Stimulated activated CD4-positive, alpha-beta T cell treated with anti-CD3 and anti-CD28 coated beads, TNF-alpha, amount 100 ng/mL, for 48 hours (primary cell): ENCODE measurements at regions not wholly inside any gene's neighbourhood (a gene's known extent, or its start where the extent isn't known, plus 50 kb on each side); places are given as distances from the start of the nearest gene placed in this dataset.
A peak's percentile ranks its signal among the peaks of the same experiment; 100 is the strongest.
"Not testable (repeated sequence)": the region's sequence is repeated elsewhere in the genome, so short reads cannot be mapped to it uniquely, and the experiment has no call there.

Experiments
- DNase-seq, 3 donors: peaks; one replicate each; pipeline ENCODE4 v3.0.0-alpha.2; 2020; ENCODE audit warnings: low read depth in 3 of 3

GRCh38 chr10:94088926-94089381 lies 95.2 kb downstream of the PLCE1 start:
- DNase-seq = no peak

DNA sequence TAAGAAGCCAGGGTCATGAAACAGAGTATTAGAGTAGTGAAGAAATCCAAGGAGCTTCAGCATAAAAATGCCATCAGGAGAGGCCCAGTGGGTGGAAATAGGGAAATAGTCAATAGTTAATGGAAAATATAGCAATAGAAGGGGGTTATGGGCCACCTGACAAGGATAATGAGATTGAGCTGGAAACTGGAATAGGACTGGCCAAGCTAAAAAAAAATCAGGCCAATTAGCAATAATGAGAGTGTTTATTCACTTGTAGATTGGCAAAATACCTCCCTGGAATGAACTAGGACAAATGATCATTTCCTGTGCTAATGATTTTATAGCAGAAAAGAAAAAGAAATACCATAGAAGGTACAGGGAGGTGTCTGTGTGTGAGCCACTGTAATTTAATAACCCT lies 97.9 kb downstream of the PLCE1 start:
- no peak for DNase-seq

- DNase-seq = no peak
Measured at GRCh38 chr10:94092848-94093247, 99.1 kb downstream of the PLCE1 start.

DNA sequence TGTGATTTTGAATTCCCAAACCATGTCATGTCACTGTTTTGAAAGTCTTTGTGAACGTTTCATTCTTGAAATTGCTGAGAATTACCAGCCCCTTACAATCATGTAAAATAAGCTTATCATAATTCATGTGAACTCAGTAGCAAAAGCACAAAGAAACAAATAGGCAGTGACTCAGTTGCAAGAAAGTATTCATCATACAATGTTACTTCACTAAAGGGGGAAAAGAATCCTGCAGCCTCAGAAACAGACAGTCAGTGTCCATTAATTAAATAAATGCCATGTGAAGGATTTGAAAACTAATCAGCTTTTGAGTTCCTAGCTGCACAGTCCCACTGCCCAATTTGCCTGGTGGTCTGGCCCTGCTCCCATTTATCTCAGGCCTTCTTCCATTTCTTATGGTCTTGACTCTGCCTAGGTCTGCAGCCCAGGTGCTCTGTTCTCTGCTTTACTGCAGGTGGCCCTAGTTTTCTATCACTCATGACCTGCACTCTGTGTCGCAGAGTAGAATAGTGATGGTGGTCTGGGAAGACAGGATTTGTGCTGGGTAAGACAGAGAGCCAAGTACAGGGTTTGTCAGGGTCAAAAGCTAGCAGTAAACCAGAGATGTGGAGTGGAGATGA lies 99.7 kb downstream of the PLCE1 start:
- DNase-seq = no peak

- no peak for DNase-seq
Measured at GRCh38 chr10:94094540-94094939, 100.8 kb downstream of the PLCE1 start.

DNA sequence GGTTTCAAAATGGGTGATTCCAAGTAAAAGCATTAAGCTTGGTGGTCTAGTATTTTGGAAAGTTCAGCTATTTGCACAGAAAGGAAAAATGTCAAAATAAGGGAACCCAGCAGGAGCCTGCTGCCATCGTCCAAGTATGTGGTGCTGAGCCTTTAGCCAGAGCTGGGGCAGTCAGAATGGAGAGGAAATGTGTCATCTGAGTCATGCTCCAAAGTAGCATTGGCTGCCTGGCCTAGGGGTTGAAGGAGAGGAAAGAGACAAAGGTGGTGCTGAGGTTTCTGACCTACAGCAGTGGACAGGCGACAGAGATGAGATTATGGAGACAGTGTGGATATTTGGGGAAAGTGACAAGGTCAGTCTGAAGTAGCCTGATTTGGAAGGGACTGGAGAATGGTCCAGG lies 103.9 kb downstream of the PLCE1 start:
- no peak for DNase-seq

- DNase-seq = no peak
Measured at GRCh38 chr10:94098896-94099295, 105.2 kb downstream of the PLCE1 start.

GRCh38 chr10:94101894-94102293 lies 108.2 kb downstream of the PLCE1 start:
- DNase-seq = no peak

DNA sequence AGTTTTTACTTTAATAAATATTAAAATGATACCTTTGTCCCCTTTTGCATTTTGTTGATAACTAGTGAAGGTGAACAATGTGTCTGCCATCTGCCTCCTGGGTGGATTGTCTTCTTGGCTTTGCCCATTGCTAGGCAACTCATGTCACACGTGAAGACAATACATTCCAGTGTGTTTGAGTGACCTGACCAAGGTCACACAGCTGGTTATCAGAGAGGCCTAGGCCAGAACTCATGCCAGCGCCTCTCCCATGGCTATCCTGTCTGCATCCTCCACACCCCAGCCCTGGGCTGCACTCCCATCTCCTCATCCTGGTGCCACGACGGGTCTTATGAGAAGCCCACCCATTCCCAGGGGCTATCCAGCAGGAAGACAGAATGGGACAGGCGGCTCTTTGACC lies 108.7 kb downstream of the PLCE1 start:
- DNase-seq = no peak

DNA sequence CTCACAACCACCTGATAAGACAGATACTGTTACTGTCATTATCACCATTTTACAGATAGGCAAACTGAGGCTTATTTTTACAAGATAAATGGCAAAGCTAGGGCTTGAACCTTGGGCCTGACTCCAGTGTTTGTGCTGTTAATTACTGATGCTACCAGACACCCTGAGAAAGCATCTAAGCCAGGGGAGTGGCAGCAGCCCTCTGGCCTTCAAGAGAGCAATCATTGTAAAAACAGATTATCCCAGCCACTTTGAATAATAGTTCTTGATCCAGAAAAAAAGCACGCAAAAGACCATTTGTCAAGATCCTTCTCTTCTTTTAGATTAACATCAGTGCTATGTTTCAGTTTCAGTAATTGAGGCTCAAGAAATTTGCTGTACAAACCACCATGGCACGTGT lies 109.5 kb downstream of the PLCE1 start:
- DNase-seq = no peak

- DNase-seq = no peak
Measured at GRCh38 chr10:94103801-94104221, 110.1 kb downstream of the PLCE1 start.

- no peak for DNase-seq
Measured at GRCh38 chr10:94104316-94105000, 110.7 kb downstream of the PLCE1 start.

DNA sequence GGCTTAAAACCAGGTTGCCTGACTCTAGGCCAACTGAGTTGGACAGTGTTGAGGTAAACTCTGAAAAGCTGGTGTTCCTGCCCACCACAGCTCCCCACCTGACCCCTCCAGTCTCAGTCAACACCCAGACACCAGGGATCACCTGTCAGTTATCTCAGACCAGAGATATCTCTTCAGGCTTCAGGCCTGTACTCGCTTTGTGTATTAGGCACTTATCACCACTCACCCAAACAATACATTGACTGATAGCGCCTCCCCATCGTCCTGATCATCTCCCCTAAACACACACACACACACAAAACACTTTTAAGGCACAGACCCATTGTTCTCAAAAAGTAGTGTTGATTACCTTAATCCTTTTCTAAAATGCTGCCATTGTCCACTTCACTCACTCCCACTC lies 111.5 kb downstream of the PLCE1 start:
- no peak for DNase-seq

GRCh38 chr10:94107191-94107590 lies 113.5 kb downstream of the PLCE1 start:
- no peak for DNase-seq

DNA sequence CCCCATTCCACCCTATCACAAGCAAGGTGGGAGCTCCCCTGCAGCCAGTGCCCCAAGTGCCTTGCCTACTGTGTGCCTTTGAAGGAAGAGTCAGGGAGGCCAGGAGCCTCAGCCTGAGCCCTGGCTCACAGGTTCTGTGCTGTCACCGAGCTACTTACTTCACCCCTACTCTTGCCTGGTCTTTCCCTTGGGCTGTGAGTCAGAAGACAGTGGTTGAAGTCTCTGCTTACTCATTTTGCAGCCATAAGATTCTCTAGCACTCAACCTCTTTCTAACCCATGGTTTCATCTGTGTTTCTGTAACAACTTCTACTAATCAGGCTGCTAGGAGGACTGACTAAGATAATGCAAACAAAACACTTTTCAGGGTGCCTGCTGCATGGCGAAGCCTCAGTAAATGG lies 114.5 kb downstream of the PLCE1 start:
- DNase-seq = peak in 1 of 3 donors; percentile 0

- no peak for DNase-seq
Measured at GRCh38 chr10:94111367-94111766, 117.6 kb downstream of the PLCE1 start.

- DNase-seq = no peak
Measured at GRCh38 chr10:94112321-94112720, 118.6 kb downstream of the PLCE1 start.

GRCh38 chr10:94115725-94116124 lies 122.0 kb downstream of the PLCE1 start:
- no peak for DNase-seq

- no peak for DNase-seq
Measured at GRCh38 chr10:94116848-94117247, 123.1 kb downstream of the PLCE1 start.

DNA sequence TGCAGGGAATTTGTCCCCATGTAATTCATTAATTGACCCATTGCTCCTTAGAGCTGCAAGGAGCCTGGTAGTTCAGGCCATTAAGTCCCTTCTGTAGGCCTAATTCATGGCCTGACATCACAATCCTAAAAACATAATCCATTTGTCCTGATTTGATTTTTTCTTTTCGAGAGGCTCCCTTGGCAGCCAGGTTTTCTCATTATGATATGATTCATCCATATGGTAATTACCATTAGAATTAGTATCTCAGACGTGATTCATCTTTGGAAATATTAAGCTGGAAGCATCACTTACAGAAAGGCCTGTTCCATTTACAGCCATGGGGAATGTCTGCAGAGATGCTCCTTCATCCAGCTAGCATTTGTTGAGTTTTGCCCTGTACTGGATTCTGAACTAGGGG lies 128.5 kb downstream of the PLCE1 start:
- DNase-seq = no peak

- DNase-seq = no peak
Measured at GRCh38 chr10:94123258-94123995, 129.7 kb downstream of the PLCE1 start.

GRCh38 chr10:94124147-94124546 lies 130.4 kb downstream of the PLCE1 start:
- not testable (repeated sequence) for DNase-seq

- not testable (repeated sequence) for DNase-seq
Measured at GRCh38 chr10:94125268-94125667, 131.5 kb downstream of the PLCE1 start.
